Suppressor macrophage treated with lipopolysaccharide for 4 hours (primary cell): ENCODE measurements at regions not wholly inside any gene's neighbourhood (a gene's known extent, or its start where the extent isn't known, plus 50 kb on each side); places are given as distances from the start of the nearest gene placed in this dataset.

ENCODE experiments used
- DNase-seq: peaks from one replicate; pipeline ENCODE4 v3.0.0-alpha.2; 2020

DNA sequence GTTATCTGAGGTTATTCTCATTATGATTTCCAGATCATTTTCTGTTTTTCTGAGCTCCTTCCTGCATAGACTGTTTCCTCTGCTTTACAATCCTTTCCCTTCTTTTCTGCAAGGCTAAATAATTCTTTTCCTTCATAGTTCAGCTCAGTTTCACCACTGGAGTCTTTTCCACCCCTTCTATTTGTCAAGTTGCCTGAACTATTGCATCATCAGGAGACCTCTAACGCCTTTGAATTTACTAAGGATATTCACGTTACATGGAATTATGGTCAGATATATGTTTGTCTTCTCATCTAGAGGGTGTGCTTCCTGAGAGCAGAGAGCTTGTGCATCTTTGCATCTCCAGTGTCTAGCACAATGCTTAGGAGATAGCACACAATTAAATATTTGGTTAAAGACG is 140.4 kb upstream of the CA10 start:
- no peak for DNase-seq

DNA sequence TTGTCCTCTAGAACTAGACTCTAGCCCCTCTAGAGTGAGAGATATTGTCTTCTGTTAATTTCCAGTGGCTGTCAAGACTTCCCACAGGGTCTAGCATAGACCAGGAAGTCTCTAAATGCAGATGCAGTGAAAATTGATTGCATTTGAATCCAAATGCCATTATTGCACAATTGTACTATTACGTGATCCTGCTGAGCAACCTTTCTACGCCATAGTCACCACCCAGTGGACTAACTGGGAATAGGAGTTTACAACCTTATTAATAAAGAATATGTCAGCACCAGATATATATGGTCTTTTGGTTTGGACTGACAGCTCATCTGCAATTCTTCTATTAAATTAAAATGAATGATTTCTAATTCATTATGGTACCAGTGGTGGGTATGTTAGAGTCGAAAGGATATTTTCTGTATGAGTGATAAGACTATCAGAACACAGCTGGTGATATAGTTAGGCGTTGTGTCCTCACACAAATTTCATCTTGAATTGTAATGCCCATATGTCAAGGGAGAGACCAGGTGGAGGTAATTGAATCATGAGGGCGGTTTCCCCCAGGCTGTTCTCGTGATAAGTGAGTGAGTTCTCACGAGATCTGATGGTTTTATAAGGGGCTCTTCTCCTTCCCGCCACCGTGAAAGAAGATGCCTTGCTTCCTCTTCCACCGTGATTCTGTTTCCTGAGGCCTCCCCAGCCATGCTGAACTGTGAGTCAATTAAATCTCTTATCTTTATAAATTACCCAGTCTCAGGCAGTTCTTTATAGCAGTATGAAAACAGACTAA is 138.9 kb upstream of the CA10 start:
- DNase-seq: peak; percentile 2

DNA sequence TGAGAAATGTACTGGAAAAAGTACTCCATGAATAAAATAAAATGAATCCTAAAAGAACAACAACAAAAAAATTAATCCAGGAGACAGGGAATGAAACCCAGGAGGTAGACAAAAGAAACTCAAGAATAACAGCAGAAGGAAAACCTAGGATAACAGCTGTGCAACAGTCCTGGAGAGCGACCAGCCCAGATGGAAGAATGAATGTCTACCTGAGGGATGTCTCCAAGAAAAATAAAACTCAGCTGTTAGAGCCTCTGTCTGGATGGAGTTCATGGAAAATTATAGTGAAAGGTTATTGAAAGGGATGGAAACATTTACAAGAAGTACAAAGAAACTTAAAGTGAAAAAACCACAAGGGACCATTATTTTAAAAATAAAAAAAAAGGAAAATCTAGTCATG is 135.8 kb upstream of the CA10 start:
- DNase-seq: no peak

DNA sequence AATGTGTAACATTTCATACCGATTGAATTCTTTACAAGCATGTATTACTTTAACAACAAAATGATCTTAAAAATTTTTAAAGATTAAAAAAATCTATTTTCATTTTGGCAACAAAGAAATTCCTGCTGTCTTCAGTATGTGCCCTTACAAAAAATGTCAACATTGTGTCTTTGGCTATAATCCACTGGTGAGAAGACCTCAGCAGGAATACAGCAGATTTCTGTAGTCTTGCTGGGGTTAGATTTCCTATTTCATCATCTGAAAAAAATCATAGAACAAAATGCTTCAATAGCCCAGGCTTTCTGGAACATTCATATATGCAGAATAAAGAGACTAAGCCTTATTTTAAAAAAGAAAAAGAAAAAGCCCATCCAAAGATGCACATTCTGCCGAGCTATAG is 129.1 kb upstream of the CA10 start:
- DNase-seq: no peak

DNA sequence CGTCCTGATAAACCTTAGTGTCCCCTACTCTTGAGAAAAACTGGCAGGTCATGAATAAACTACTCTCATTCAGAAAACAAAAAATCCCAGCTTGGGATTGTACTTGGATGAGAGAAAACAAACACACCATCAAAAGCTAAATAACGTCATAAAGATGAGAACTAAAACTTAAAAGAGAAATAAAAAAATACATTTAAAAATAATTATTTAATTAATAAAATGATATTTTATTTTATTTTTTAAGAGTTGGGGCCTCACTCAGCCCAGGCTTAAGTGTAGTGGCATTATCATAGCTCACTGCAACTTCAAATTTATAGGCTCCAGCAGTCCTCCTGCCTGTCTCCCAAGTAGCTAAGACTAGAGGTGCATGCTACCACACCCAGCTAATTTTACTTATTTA is 125.4 kb upstream of the CA10 start:
- DNase-seq: no peak

DNA sequence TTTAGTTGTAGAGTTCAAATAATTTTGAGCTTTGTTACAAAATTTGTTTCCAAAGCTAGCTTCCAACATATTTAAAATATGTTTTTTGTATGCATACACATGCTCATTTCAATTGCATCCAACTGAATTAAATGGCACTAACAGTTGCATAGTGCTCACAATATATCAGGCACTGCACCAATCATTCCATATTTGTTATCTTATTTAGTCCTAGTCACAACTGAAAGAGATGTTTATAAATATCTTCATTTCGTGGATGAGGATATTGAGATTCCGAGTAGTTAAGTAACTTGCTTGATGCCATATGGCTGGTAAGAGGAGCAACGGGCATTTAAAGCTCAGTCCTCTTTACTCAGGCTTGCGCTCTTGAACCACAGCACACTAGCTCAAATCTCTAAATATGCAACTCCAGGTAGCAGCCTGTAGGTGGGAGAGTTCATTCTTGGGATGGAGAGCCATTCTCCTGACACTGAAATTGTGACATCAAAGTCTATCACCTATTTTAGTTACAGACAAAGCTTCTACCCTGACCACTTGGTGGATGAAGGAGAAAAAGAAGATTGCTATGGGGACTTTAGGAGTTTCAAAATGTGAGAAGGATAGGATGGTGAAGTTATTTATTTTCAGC is 118.0 kb upstream of the CA10 start:
- DNase-seq: no peak

DNA sequence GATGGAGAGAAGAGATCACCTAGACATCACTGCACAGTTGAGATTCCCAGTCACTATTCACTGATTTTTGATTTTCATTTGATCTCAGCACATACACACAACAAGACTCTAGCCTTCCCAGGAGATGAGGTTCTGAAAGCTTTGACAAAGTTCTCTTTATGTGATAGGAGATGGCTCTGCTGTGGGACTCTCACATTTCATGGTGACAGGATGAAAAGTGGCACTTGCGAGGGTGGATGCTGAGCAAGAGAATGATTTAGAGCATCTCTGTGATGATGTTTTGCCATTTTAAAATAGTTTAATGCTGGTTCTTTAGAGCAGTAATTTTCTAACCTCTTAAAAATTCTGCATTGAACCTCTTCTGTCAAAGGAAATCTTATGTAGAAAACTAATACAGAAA is 113.3 kb upstream of the CA10 start:
- no peak for DNase-seq

DNA sequence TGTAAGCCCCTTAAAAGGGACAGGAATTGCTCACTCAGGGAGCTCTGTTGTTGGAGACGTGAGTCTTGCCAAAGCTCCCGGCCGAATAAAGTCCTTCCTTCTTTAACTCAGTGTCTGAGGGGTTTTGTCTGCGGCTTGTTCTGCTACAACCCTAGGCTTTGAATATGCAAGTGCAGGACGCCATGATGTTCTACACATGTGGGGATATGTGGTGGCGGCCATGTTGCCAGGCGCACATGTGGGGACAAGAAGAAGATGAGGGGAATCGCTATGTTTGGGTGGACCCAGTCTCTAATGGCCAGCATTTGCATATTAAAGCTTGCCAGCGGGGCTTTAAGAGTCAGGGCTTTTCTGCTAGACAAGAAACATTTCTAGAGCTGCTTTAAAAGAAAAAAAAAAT is 96.8 kb upstream of the CA10 start:
- no peak for DNase-seq

DNA sequence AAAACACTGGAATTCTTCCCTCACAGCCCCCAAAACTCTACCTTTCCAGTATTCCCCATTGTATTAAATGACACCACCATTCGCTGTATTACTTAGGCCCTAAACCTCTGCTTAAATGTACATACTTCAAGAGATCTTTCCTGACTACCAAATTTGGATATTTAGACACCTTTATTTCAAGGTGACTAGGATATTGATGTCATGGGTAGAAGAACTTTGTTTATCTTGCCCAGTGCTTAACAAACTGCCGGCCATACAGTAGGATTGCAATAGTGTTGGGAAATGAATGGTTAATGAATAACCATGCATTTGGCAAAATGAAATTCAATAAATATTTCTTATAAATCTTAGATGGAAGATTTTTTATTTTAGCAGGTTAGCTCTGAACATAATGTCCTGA is 86.2 kb upstream of the CA10 start:
- DNase-seq: no peak

DNA sequence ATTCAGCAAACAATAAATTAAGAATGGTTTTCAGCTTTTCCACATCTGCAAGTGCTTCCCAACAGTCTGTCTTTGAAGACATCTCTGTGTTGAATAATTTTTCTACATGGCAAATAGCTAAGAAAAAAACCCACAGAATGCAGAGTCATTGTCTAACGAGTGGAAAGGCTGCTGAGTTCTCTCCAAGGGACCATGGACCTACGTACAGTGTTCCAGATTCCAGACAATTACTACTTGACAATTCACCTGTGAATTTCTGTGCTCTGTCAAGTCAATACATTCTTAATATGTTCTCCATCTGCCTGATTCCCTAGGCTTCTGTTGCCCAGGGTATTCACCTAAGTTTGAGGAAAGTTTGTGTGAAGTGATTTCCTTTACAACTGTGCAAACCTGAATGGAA is 83.8 kb upstream of the CA10 start:
- DNase-seq: no peak

DNA sequence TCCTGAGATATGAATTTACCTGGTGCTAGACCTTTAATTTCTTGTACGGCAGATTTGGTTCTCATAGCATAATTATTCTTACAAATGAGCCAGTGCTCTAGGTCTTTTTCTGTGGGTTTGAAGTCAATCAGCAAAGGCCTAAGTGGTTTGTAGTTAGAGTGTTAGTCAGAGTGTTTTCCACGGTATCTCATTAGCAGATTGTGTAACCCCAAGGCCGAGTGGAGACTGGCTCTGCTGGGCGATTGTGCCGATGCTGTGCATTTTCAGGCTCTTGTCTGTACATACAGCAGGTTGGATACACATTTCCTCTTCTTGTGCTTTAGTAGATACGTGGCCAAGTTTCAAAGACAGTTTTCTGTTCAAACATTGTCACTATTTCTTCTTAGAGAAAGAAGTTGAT is 78.6 kb upstream of the CA10 start:
- DNase-seq: no peak

DNA sequence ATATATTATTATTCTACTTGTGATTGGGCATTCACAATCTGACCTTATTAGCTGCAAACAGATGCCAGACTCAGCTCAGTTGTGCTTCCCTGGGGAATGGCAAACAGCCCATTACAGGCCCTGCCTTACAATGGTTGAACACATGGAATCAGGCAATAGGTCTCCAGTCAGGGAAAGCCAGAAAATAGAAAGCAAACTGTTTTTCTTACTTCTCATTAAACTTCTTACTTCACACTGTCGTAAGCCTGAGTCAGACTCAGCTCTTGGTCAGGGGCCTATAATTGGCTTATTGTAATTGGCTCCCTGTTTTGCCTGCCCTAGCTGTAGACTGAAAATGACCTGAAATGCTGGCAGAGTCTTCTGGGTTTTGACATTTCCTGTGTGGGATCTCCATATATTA is 77.0 kb upstream of the CA10 start:
- DNase-seq: no peak

DNA sequence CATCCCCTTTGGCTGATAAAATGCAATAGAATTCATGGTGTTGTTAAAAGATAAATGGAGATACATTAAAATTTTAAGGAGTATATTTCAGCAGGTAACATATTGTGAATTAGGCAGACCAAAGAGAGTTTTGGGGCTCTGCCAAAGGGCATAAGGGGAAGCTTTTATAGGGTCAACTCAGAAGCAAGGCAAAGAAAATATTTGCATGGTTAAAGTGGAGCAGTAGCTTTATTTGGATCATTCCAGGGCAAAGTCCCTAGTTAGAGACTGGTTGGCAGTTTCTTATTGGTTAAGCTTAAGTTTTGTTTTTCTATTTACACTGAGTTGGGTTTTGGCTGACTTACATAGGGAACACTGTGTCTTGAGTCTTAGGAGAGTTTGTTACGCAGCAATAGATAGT is 75.1 kb upstream of the CA10 start:
- no peak for DNase-seq

DNA sequence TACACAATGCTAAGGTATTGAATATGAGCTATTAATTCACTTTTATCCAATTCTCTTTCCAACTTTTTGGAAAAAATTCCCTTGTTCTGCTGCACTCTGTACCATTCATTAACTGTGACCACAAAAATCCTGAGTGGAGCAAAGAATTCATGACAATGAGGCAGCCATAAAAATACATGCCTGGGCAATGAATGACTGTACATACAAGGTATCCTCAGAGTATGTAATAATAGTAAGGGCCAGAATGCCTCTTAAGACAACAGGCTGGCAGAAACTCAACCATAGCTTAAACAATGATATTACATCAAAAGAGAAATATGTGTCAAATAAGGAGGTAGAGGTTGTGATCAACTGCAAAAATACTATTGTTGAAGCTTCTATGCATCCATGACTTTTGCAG is 74.7 kb upstream of the CA10 start:
- no peak for DNase-seq

DNA sequence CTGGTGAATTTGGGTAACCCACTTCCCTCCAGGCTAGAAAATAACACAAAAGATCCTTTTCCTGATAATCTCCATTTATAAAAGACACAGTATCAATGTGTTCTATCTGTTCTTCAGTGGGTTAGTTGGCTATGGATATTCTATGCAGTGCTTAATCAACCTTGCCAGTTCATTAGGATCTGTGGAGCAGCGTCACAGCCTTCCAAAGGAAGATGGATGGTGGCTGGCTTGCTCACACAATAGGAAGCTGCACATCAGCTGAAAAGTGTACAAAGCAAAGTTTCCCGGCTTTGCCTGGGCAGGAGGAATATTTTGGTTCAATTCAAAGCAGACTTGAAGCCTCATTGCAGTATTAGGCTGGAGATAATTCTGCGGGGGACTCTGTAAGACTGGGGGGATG is 70.3 kb upstream of the CA10 start:
- DNase-seq: no peak

DNA sequence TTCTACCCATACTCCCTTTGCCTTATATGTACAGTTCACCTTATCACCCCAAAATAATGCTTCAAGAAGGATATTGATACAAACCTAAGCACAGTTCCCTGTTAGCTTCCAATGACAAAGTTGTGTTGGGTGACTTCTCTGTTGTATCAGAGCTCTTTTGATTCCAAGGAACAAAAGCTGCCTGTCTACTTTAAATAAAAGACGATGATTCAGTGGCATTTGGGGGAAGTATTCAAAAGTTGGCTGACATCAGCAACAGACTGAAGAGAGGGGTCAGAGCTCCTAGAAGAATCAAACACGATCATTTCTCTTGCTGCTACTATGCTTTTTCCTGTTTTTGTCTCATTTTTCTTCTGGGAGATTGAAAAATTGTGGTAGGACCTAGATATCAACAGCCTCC is 69.4 kb upstream of the CA10 start:
- DNase-seq: no peak

DNA sequence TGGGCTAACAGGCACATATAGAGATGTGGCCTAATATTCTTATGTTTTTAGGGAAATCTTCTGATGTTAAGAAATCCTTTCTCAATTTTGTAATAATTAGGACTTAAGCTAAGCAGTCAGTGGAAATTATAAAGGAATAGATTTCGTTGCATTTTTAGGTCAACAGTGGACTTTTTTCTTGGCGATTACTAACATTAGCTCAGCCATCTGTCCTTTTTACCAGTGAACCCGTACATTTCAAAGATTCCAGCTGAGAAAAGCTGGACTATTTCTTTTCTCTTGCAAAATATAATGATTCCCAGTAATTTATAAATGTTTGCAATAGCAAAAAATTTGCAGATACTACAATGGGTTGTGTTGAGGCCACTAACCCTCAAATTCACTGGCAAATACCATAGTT is 54.9 kb upstream of the CA10 start:
- DNase-seq: no peak

DNA sequence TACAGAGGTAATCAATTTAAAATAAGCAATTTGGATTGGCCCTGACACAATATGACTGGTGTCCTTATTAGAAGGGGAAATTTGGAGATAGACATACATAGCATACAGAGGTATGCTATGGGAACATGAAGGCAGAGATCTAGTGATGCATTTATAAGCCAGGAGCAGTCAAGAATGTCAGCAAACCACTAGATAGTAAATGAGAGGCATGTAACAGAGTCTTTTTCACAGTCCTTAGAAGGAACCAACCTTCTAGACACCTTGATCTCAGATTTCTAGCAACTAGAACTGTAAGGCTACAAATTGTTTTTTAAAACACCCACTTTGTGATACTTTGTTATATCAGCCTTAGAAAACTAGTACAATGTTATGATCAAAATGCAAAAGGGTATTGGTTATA is 54.3 kb upstream of the CA10 start:
- DNase-seq: no peak

DNA sequence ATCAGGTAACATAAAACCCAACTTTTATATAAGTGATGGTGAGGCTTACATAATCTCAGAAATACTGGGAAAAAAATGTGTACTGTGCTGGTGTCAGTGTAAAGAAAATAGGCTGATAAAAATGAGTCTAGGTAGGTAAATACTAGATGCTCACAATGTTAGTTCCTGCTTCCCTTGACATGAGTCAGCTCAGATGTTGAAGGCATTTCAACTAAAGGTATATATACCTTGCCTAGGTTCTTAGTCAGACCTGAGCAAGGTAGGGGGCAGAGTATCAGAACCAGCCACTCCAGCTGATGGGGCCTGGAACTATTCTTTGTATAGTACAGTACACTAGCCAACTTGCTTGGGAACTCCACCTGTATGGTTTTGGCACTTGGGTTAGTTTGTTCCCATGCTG is 51.0 kb upstream of the CA10 start:
- DNase-seq: no peak
